ENCODE measurements at regions not wholly inside any gene's neighbourhood (a gene's known extent, or its start where the extent isn't known, plus 50 kb on each side); places are given as distances from the start of the nearest gene placed in this dataset.

GRCh38 chr7:367351-367901 lies 77.5 kb downstream of the FOXL3 start:
- no peak for TF ChIP-seq CTCF (IDR thresholded peaks at IDR 0.05)
- intact Hi-C loops (cut with DNase I) = no loop called here
- ATAC-seq (no peak), DNase-seq (peak; percentile 35)
- Histone ChIP-seq H3K27me3 (ENCODE audit: low read depth) (peaks cover 7% of the 10 kb centered on the region), H3K9me3 (no peaks in the 10 kb centered on the region), H3K4me1 (no peaks in the 10 kb centered on the region), H3K4me3 (no peak overlapping the region), H3K36me3 (no peaks in the 10 kb centered on the region), H3K27ac (no peak overlapping the region)

- H3K4me3 ChIP-seq = no peak overlapping the region
- DNase-seq = peak; percentile 51
- TF ChIP-seq CTCF (IDR thresholded peaks at IDR 0.05) = no peak
- intact Hi-C loops (cut with DNase I) = no loop called here
- H3K9me3 ChIP-seq = no peaks in the 10 kb centered on the region
- H3K27me3 ChIP-seq (ENCODE audit: low read depth) = peaks cover 7% of the 10 kb centered on the region
- peak; percentile 24 to 46 for ATAC-seq
- no peaks in the 10 kb centered on the region for H3K4me1 ChIP-seq
- H3K36me3 ChIP-seq = no peaks in the 10 kb centered on the region
- no peak overlapping the region for H3K27ac ChIP-seq
Observed at GRCh38 chr7:368651-369475, 78.9 kb downstream of the FOXL3 start.

GRCh38 chr7:369476-370258 lies 79.7 kb downstream of the FOXL3 start:
- intact Hi-C loops (cut with DNase I) = no loop called here
- no peak for TF ChIP-seq CTCF (IDR thresholded peaks at IDR 0.05)
- Histone ChIP-seq H3K27ac (no peak overlapping the region), H3K36me3 (no peaks in the 10 kb centered on the region), H3K27me3 (ENCODE audit: low read depth) (peaks cover 8% of the 10 kb centered on the region), H3K4me1 (no peaks in the 10 kb centered on the region), H3K9me3 (no peaks in the 10 kb centered on the region), H3K4me3 (no peak overlapping the region)
- DNase-seq (peak; percentile 38), ATAC-seq (peak in 1 of 2 donors; percentile 48)

GRCh38 chr7:370259-370625 lies 80.3 kb downstream of the FOXL3 start:
- Histone ChIP-seq H3K27me3 (ENCODE audit: low read depth) (peaks cover 13% of the 10 kb centered on the region), H3K27ac (no peak overlapping the region)

GRCh38 chr7:370775-371118 lies 80.8 kb downstream of the FOXL3 start:
- ATAC-seq = no peak
- Histone ChIP-seq H3K9me3 (no peaks in the 10 kb centered on the region), H3K36me3 (no peaks in the 10 kb centered on the region), H3K4me1 (no peaks in the 10 kb centered on the region), H3K27me3 (ENCODE audit: low read depth) (peaks cover 16% of the 10 kb centered on the region), H3K4me3 (no peak overlapping the region), H3K27ac (no peak overlapping the region)
- intact Hi-C loops (cut with DNase I) = no loop called here
- no peak for DNase-seq
- no peak for TF ChIP-seq CTCF (IDR thresholded peaks at IDR 0.05)

More at GRCh38 chr7:370259-370625, 80.3 kb downstream of the FOXL3 start:
- Histone ChIP-seq H3K9me3 (no peaks in the 10 kb centered on the region), H3K4me1 (no peaks in the 10 kb centered on the region), H3K4me3 (no peak overlapping the region), H3K36me3 (no peaks in the 10 kb centered on the region)
- TF ChIP-seq CTCF (IDR thresholded peaks at IDR 0.05) = no peak
- peak; percentile 14 for DNase-seq
- intact Hi-C loops (cut with DNase I) = no loop called here
- no peak for ATAC-seq

Data from lower lobe of right lung (tissue), 2 donors.